ENCODE measurements at regions not wholly inside any gene's neighbourhood (a gene's known extent, or its start where the extent isn't known, plus 50 kb on each side); places are given as distances from the start of the nearest gene placed in this dataset.

DNA sequence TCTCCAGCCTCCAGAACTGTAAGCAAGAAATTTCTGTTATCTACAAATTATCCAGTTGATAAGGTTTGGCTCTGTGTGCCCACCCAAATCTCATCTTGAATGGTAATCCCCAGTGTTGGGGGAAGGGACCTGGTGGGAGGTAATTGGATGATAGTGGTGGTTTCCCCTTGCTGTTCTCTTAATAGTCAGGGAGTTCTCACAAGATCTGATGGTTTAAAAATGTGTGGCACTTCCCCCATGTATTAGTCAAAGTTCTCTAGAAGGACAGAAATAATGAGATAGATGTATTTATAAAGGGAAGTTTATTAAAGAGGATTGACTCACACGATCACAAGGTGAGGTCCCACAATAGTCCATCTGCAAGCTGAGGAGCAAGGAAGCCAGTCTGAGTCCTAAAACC, 56.2 kb upstream of the APBB1IP start:
- TF ChIP-seq, protein P1, sequence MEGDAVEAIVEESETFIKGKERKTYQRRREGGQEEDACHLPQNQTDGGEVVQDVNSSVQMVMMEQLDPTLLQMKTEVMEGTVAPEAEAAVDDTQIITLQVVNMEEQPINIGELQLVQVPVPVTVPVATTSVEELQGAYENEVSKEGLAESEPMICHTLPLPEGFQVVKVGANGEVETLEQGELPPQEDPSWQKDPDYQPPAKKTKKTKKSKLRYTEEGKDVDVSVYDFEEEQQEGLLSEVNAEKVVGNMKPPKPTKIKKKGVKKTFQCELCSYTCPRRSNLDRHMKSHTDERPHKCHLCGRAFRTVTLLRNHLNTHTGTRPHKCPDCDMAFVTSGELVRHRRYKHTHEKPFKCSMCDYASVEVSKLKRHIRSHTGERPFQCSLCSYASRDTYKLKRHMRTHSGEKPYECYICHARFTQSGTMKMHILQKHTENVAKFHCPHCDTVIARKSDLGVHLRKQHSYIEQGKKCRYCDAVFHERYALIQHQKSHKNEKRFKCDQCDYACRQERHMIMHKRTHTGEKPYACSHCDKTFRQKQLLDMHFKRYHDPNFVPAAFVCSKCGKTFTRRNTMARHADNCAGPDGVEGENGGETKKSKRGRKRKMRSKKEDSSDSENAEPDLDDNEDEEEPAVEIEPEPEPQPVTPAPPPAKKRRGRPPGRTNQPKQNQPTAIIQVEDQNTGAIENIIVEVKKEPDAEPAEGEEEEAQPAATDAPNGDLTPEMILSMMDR (IDR thresholded peaks at IDR 0.05; ENCODE audit: low read depth, low read length, missing control alignments): no peak
- DNase-seq (ENCODE audit: low read depth): no peak
- no peak overlapping the region for H3K4me3 ChIP-seq (ENCODE audit: low read depth, low read length)

DNA sequence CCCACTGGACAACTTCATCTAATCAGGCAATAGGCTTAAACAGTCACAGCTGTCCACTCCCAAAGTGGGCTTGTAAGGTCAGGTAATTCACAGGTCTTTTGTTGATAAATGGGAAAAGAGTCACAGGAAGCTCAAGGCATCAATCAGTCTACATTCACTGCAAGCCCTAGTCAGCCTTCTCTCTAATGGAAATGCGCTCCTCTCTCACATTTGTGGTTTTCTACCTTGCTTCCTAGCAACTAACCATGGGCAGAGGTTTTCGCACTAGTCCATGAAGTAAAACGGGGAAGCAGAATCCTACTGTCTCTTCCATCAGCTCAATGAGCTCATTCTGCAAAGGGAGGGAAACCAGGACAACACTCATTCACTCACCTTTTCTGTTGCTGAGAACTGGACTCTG, 53.5 kb upstream of the APBB1IP start:
- H3K4me3 ChIP-seq (ENCODE audit: low read depth, low read length): no peak overlapping the region
- DNase-seq (ENCODE audit: low read depth): no peak
- TF ChIP-seq, protein P1 (IDR thresholded peaks at IDR 0.05; ENCODE audit: low read depth, low read length, missing control alignments): no peak

DNA sequence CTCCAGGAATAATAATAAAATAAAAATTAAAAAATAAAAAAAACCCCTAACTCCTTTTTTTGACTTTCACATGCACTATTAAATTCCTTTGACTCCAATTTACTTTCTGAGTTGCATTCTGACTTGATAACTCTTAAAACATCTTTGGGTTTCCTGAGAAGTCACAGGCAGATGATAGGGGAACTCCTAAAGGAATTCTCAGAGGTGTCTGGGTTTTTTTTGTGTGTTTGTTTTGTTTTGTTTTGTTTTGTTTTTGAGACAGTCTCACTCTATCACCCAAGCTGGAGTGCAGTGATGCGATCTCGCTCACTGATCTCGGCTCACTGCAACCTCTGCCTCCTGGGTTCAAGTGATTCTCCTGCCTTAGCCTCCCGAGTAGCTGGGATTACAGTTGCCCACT, 52.7 kb upstream of the APBB1IP start:
- no peak overlapping the region for H3K4me3 ChIP-seq (ENCODE audit: low read depth, low read length)
- TF ChIP-seq, protein P1 (IDR thresholded peaks at IDR 0.05; ENCODE audit: low read depth, low read length, missing control alignments): no peak
- no peak for DNase-seq (ENCODE audit: low read depth)

DNA sequence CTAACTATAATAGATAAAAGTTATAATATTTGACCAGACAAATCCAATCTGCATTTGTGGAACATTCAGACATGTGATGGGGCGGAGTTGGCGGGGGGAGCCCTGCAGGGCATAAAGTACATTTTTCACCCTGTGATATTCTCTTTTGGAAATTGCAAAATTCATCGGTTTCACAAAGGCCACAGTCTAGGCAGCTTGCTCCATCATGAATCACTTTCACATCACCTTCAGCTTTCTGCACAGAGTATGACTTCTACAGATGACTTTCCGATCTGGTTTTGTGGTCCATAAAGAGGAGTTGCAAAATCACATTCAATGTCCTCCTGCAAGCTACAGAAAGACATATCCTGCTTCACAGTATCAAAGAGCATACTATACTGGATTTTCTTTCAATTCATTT, 51.4 kb upstream of the APBB1IP start:
- TF ChIP-seq, protein P1 (IDR thresholded peaks at IDR 0.05; ENCODE audit: low read depth, low read length, missing control alignments): no peak
- DNase-seq (ENCODE audit: low read depth): no peak

More for the DNA sequence above, 51.4 kb upstream of the APBB1IP start:
- H3K4me3 ChIP-seq (ENCODE audit: low read depth, low read length): no peak overlapping the region
